ENCODE measurements at regions not wholly inside any gene's neighbourhood (a gene's known extent, or its start where the extent isn't known, plus 50 kb on each side); places are given as distances from the start of the nearest gene placed in this dataset.

GRCh38 chr3:161879470-161879869, 382.9 kb downstream of the OTOL1 start:
- no CpG with 5 or more reads among the region's 1 CpG for WGBS (ENCODE audit: extremely low coverage, insufficient read length, low lambda C conversion rate)
- H3K56ac ChIP-seq (ENCODE audit: insufficient read length, low read depth, low read length) = no peak overlapping the region
- TF ChIP-seq, protein P1, sequence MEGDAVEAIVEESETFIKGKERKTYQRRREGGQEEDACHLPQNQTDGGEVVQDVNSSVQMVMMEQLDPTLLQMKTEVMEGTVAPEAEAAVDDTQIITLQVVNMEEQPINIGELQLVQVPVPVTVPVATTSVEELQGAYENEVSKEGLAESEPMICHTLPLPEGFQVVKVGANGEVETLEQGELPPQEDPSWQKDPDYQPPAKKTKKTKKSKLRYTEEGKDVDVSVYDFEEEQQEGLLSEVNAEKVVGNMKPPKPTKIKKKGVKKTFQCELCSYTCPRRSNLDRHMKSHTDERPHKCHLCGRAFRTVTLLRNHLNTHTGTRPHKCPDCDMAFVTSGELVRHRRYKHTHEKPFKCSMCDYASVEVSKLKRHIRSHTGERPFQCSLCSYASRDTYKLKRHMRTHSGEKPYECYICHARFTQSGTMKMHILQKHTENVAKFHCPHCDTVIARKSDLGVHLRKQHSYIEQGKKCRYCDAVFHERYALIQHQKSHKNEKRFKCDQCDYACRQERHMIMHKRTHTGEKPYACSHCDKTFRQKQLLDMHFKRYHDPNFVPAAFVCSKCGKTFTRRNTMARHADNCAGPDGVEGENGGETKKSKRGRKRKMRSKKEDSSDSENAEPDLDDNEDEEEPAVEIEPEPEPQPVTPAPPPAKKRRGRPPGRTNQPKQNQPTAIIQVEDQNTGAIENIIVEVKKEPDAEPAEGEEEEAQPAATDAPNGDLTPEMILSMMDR (conservative IDR thresholded peaks at IDR 0.05) = no peak
- no peaks in the 10 kb centered on the region for H3K27me3 Mint-ChIP-seq (ENCODE audit: low read depth)
- H2BK15ac ChIP-seq (ENCODE audit: low read depth, low read length) = no peak overlapping the region
- no peaks in the 10 kb centered on the region for H4K20me1 ChIP-seq (ENCODE audit: control insufficient read depth, insufficient read depth, insufficient read length)
- H3K27ac Mint-ChIP-seq = no peak overlapping the region
- no peak overlapping the region for H3K4me3 Mint-ChIP-seq
- H2BK120ac ChIP-seq (ENCODE audit: low read depth, low read length, poor library complexity, severe bottlenecking) = no peak overlapping the region
- H2AK5ac ChIP-seq (ENCODE audit: insufficient read length, low read length) = no peak overlapping the region
- H3K79me2 ChIP-seq (ENCODE audit: insufficient read depth, low read length) = no peaks in the 10 kb centered on the region
- no peak overlapping the region for H3K14ac ChIP-seq (ENCODE audit: insufficient read depth, low read length)
- H3K9me3 ChIP-seq (ENCODE audit: control insufficient read depth, low read depth, low read length) = peaks cover 4% of the 10 kb centered on the region
- H2BK20ac ChIP-seq (ENCODE audit: low read depth, low read length, poor library complexity, severe bottlenecking) = no peak overlapping the region
- no peak overlapping the region for H3T11ph ChIP-seq (ENCODE audit: low read length)
- H3K23me2 ChIP-seq (ENCODE audit: insufficient read length, low read depth, low read length, poor library complexity, severe bottlenecking) = no peaks in the 10 kb centered on the region
- H3K9ac ChIP-seq (ENCODE audit: extremely low read depth, insufficient read length, low read length) = no peak overlapping the region
- no peak overlapping the region for H4K91ac ChIP-seq (ENCODE audit: insufficient read length, low read depth, low read length)
- peaks cover 10 to 19% of the 10 kb centered on the region in 2 experiments for H3K9me3 Mint-ChIP-seq
- H2BK12ac ChIP-seq (ENCODE audit: insufficient read length, low read depth, low read length) = no peak overlapping the region
- no peak overlapping the region for H3K4me2 ChIP-seq (ENCODE audit: insufficient read depth, insufficient read length, low read length)
- no peak overlapping the region for H2BK5ac ChIP-seq (ENCODE audit: insufficient read length, low read length)
- H3K27ac ChIP-seq (ENCODE audit: insufficient read length, low read depth, low read length) = no peak overlapping the region
- H4K5ac ChIP-seq (ENCODE audit: insufficient read length, low read depth, low read length) = no peak overlapping the region
- DNase-seq = no peak
- H3K36me3 Mint-ChIP-seq (ENCODE audit: insufficient read depth in 1 of 3, low read depth in 3 of 3) = peaks cover 8 to 12% (median 9%) of the 10 kb centered on the region in 3 experiments; a peak in 6 of 7 replicates
- H3K4me1 Mint-ChIP-seq = peaks cover 0 to 4% of the 10 kb centered on the region in 2 experiments; a peak in 1 of 4 replicates
- no peak overlapping the region for H2AFZ ChIP-seq (ENCODE audit: low read length)
- H3K27me3 ChIP-seq (ENCODE audit: insufficient read depth, low read length) = no peaks in the 10 kb centered on the region
- no peaks in the 10 kb centered on the region for H3K79me1 ChIP-seq (ENCODE audit: insufficient read depth, low read depth, low read length, poor library complexity, severe bottlenecking)
- no peak overlapping the region for H3K4ac ChIP-seq (ENCODE audit: low read depth, low read length)
- no peak overlapping the region for H3K18ac ChIP-seq (ENCODE audit: insufficient read length, low read depth, low read length)
- H4K8ac ChIP-seq (replicated peaks; ENCODE audit: insufficient read length, low read depth, low read length) = no peak overlapping the region
- no peaks in the 10 kb centered on the region for H3K4me1 ChIP-seq (ENCODE audit: insufficient read depth, low read length)
- no peak overlapping the region for H3K23ac ChIP-seq (ENCODE audit: insufficient read length, low read depth, low read length)

Measured in H9 (cell line).